Smooth muscle cell (in vitro differentiated cells): ENCODE measurements at regions not wholly inside any gene's neighbourhood (a gene's known extent, or its start where the extent isn't known, plus 50 kb on each side); places are given as distances from the start of the nearest gene placed in this dataset.

Source experiments
- DNase-seq: peaks from one replicate; lab custom pipeline; 2025; ENCODE audit not compliant: unreplicated experiment; lab: John Stamatoyannopoulos, UW
- H2AFZ ChIP-seq: fragments of 200-600 bp; sonication (generic); 2 replicates; pipeline ENCODE4 v1.6.0; 2016; ENCODE audit warnings: antibody characterized with exemption, low read depth, mild to moderate bottlenecking
- H3F3A ChIP-seq: fragments of 200-600 bp; sonication (generic); 2 replicates; pipeline ENCODE4 v1.6.0; 2017; ENCODE audit warnings: antibody characterized with exemption, low read depth
- H3K27ac ChIP-seq: fragments of 200-600 bp; sonication (generic); 2 replicates; pipeline ENCODE4 v1.5.1; 2016; ENCODE audit warnings: low read depth, mild to moderate bottlenecking
- H3K27me3 ChIP-seq: fragments of 200-600 bp; sonication (generic); 2 replicates; pipeline ENCODE4 v1.6.1; 2016; ENCODE audit warnings: low read depth, mild to moderate bottlenecking
- H3K36me3 ChIP-seq: fragments of 200-600 bp; sonication (generic); 2 replicates; pipeline ENCODE4 v1.5.1; 2016; ENCODE audit warnings: low read depth
- H3K4me1 ChIP-seq: fragments of 200-600 bp; sonication (generic); 2 replicates; pipeline ENCODE4 v1.5.1; 2016; ENCODE audit warnings: low read depth
- H3K4me2 ChIP-seq: fragments of 200-600 bp; sonication (generic); 2 replicates; pipeline ENCODE4 v1.6.0; 2016; ENCODE audit warnings: mild to moderate bottlenecking
- H3K4me3 ChIP-seq: fragments of 200-600 bp; sonication (generic); 2 replicates; pipeline ENCODE4 v1.5.1; 2016; ENCODE audit warnings: mild to moderate bottlenecking
- H3K79me2 ChIP-seq: fragments of 200-600 bp; sonication (generic); 2 replicates; pipeline ENCODE4 v1.6.0; 2016; ENCODE audit warnings: low read depth, mild to moderate bottlenecking
- H3K9ac ChIP-seq: fragments of 200-600 bp; sonication (generic); 2 replicates; pipeline ENCODE4 v1.6.0; 2016; ENCODE audit warnings: low read depth
- H3K9me3 ChIP-seq: fragments of 200-600 bp; sonication (generic); replicated peaks from 2 replicates; pipeline ENCODE4 v1.5.1; 2016; ENCODE audit warnings: low read depth
- H4K20me1 ChIP-seq: fragments of 200-600 bp; sonication (generic); 2 replicates; pipeline ENCODE4 v1.6.0; 2016; ENCODE audit warnings: low read depth
- WGBS: methylation state at CpG from one replicate; pipeline ENCODE4 v1.1.7; 2016; ENCODE audit warnings: low lambda C conversion rate; 5-methylcytosine and 5-hydroxymethylcytosine counted together
- TF ChIP-seq, protein P1 (sequence below): fragments of 200-600 bp; sonication (generic); IDR thresholded peaks from 2 replicates; pipeline ENCODE4 v1.5.1; 2017; ENCODE audit warnings: borderline replicate concordance, mild to moderate bottlenecking, antibody characterized with exemption; ENCODE audit not compliant: insufficient read depth, poor library complexity, severe bottlenecking

DNA sequence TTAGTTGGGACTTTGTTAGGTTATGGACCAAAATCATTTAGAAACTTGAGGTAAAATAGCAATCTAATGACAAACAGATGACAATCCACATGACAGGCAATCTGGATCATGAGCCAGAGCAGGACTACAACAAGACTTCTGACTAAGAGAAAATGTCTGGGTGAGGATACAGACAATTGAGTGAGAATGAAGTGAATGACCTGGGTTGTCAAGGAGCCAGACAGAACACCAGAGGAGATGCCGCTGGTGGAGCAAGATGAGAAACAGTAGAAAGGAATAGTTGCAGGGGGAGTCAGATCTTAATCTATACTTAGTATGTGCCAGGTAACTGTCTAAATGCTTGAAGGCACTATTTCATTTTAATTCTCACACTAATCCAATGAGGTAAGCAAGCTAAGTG, 277.8 kb downstream of the PRELID2 start:
- no peaks in the 10 kb centered on the region for H3K36me3 ChIP-seq
- H3F3A ChIP-seq = no peaks in the 10 kb centered on the region
- no peak overlapping the region for H2AFZ ChIP-seq
- no peak overlapping the region for H3K4me2 ChIP-seq
- H3K27me3 ChIP-seq = no peaks in the 10 kb centered on the region
- no peaks in the 10 kb centered on the region for H3K9me3 ChIP-seq
- no peaks in the 10 kb centered on the region for H3K79me2 ChIP-seq
- H4K20me1 ChIP-seq = no peaks in the 10 kb centered on the region
- 55% methylated on average over 1 of the region's 1 CpG for WGBS
- H3K9ac ChIP-seq = peak overlapping the region; percentile 50
- DNase-seq = no peak
- H3K4me1 ChIP-seq = no peaks in the 10 kb centered on the region
- H3K27ac ChIP-seq = peak overlapping the region; percentile 90
- H3K4me3 ChIP-seq = no peak overlapping the region
- TF ChIP-seq, protein P1, sequence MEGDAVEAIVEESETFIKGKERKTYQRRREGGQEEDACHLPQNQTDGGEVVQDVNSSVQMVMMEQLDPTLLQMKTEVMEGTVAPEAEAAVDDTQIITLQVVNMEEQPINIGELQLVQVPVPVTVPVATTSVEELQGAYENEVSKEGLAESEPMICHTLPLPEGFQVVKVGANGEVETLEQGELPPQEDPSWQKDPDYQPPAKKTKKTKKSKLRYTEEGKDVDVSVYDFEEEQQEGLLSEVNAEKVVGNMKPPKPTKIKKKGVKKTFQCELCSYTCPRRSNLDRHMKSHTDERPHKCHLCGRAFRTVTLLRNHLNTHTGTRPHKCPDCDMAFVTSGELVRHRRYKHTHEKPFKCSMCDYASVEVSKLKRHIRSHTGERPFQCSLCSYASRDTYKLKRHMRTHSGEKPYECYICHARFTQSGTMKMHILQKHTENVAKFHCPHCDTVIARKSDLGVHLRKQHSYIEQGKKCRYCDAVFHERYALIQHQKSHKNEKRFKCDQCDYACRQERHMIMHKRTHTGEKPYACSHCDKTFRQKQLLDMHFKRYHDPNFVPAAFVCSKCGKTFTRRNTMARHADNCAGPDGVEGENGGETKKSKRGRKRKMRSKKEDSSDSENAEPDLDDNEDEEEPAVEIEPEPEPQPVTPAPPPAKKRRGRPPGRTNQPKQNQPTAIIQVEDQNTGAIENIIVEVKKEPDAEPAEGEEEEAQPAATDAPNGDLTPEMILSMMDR = no peak

DNA sequence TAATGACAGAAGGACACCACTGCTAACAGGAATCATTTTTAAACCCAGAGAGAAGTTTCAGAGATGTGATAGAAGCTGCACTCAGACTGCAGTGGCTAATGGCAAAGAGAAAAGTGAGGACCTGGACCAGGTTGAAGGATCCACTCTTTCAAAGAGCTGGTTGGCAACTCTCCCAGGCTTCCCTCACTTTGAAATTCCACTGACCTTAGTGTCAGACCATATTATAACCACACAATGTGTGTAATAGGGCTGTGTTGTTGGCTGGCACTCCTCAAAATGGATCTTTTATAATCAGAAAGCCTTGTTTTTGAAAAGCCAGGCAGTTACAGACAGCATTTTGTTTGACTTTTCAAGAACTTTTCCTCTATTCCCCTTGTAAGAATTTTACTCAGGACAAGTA, 280.7 kb downstream of the PRELID2 start:
- Histone ChIP-seq H3K27me3 (no peaks in the 10 kb centered on the region), H3K4me1 (no peaks in the 10 kb centered on the region), H3K4me3 (no peak overlapping the region), H3K27ac (peak overlapping the region; percentile 17), H3K36me3 (no peaks in the 10 kb centered on the region), H3K79me2 (no peaks in the 10 kb centered on the region), H3F3A (no peaks in the 10 kb centered on the region), H2AFZ (no peak overlapping the region), H4K20me1 (no peaks in the 10 kb centered on the region), H3K9ac (no peak overlapping the region), H3K9me3 (no peaks in the 10 kb centered on the region), H3K4me2 (no peak overlapping the region)
- TF ChIP-seq, protein P1 = no peak
- no peak for DNase-seq

DNA sequence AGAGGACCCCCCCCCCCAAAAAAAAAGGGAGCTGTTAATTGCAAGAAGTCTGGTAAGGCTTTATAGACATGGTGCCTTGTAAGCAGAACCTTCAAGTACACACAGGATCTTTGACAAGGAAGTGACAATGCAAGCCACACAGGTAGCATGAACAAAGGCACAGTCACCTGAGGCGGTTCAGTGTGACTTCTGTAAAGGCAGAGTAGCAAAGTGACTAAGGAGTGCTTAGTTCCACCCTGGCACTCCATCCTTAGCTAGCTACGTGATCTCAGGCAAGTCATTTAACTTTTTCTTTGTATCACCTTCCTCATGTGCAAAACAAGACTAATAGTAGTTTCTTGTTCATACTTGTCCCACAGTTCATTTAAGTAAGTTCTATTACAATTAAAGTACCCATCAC, 282.0 kb downstream of the PRELID2 start:
- 80% methylated on average over 2 of the region's 2 CpGs for WGBS
- DNase-seq = no peak
- TF ChIP-seq, protein P1 = no peak
- no peaks in the 10 kb centered on the region for H3K9me3 ChIP-seq
- H3K79me2 ChIP-seq = no peaks in the 10 kb centered on the region
- H3K36me3 ChIP-seq = no peaks in the 10 kb centered on the region
- H4K20me1 ChIP-seq = no peaks in the 10 kb centered on the region
- no peak overlapping the region for H2AFZ ChIP-seq
- H3K4me3 ChIP-seq = no peak overlapping the region
- H3K27ac ChIP-seq = no peak overlapping the region
- H3K4me2 ChIP-seq = no peak overlapping the region
- H3K27me3 ChIP-seq = no peaks in the 10 kb centered on the region
- no peak overlapping the region for H3K9ac ChIP-seq
- no peaks in the 10 kb centered on the region for H3K4me1 ChIP-seq
- no peaks in the 10 kb centered on the region for H3F3A ChIP-seq

DNA sequence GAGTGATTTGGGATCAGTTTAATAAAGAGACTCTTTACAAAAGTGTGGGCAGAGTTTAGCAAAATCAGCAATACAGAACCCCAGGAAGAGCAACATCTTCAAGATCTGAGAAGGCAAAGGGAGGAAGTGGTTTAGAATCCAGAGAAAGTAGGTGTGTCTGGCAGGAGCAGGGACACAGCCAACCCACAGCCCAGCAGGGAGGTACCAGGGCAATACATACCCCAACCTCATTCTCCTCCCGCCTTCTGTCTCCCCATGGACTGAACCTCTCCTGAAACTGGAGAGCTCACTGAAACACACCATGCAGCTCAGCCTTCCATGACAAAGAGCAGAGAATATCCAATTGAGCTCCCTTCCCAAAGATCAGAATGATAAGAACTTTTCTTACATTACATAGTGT, 283.4 kb downstream of the PRELID2 start:
- TF ChIP-seq, protein P1 = no peak
- H3F3A ChIP-seq = no peaks in the 10 kb centered on the region
- H3K9ac ChIP-seq = no peak overlapping the region
- WGBS = 94% methylated on average over 1 of the region's 1 CpG
- H3K4me1 ChIP-seq = no peaks in the 10 kb centered on the region
- DNase-seq = no peak
- no peaks in the 10 kb centered on the region for H3K27me3 ChIP-seq
- H3K4me2 ChIP-seq = no peak overlapping the region
- H3K4me3 ChIP-seq = no peak overlapping the region
- no peaks in the 10 kb centered on the region for H3K36me3 ChIP-seq
- no peaks in the 10 kb centered on the region for H3K9me3 ChIP-seq
- H3K27ac ChIP-seq = no peak overlapping the region
- no peaks in the 10 kb centered on the region for H4K20me1 ChIP-seq
- H3K79me2 ChIP-seq = no peaks in the 10 kb centered on the region
- no peak overlapping the region for H2AFZ ChIP-seq
